HG02885 (cell line): ENCODE measurements at regions not wholly inside any gene's neighbourhood (a gene's known extent, or its start where the extent isn't known, plus 50 kb on each side); places are given as distances from the start of the nearest gene placed in this dataset.

ENCODE experiments used
- ATAC-seq: cut with Tn5 transposase; IDR thresholded peaks from one replicate; pipeline ENCODE4 v1.9.1; 2021; ENCODE audit warnings: mild to moderate bottlenecking; ENCODE audit not compliant: unreplicated experiment, poor library complexity

GRCh38 chr7:42468471-42468870 lies 231.5 kb upstream of the GLI3 start:
- ATAC-seq, result no peak

- no peak for ATAC-seq
Measured at GRCh38 chr7:42461537-42461936, 224.5 kb upstream of the GLI3 start.

- no peak for ATAC-seq
Measured at GRCh38 chr7:42460933-42461332, 223.9 kb upstream of the GLI3 start.

GRCh38 chr7:42460148-42460547 lies 223.1 kb upstream of the GLI3 start:
- no peak for ATAC-seq

- no peak for ATAC-seq
Measured at GRCh38 chr7:42457663-42458062, 220.7 kb upstream of the GLI3 start.

- no peak for ATAC-seq
Measured at GRCh38 chr7:42456756-42457276, 219.8 kb upstream of the GLI3 start.

- ATAC-seq, result no peak
Measured at GRCh38 chr7:42456267-42456666, 219.3 kb upstream of the GLI3 start.

- ATAC-seq, result no peak
Measured at GRCh38 chr7:42453931-42454361, 216.9 kb upstream of the GLI3 start.

- ATAC-seq, result no peak
Measured at GRCh38 chr7:42452356-42452755, 215.3 kb upstream of the GLI3 start.

GRCh38 chr7:42449431-42449830 lies 212.4 kb upstream of the GLI3 start:
- no peak for ATAC-seq

- no peak for ATAC-seq
Measured at GRCh38 chr7:42448901-42449300, 211.9 kb upstream of the GLI3 start.

- no peak for ATAC-seq
Measured at GRCh38 chr7:42445691-42446090, 208.7 kb upstream of the GLI3 start.

- ATAC-seq, result no peak
Measured at GRCh38 chr7:42440951-42441350, 203.9 kb upstream of the GLI3 start.

GRCh38 chr7:42432644-42433043 lies 195.6 kb upstream of the GLI3 start:
- ATAC-seq, result no peak

- ATAC-seq, result no peak
Measured at GRCh38 chr7:42431873-42432272, 194.9 kb upstream of the GLI3 start.

- no peak for ATAC-seq
Measured at GRCh38 chr7:42429339-42429738, 192.3 kb upstream of the GLI3 start.

- ATAC-seq, result no peak
Measured at GRCh38 chr7:42426163-42426562, 189.2 kb upstream of the GLI3 start.

GRCh38 chr7:42414941-42415505 lies 178.0 kb upstream of the GLI3 start:
- ATAC-seq, result no peak

- no peak for ATAC-seq
Measured at GRCh38 chr7:42414028-42414427, 177.0 kb upstream of the GLI3 start.

- ATAC-seq, result no peak
Measured at GRCh38 chr7:42409296-42409695, 172.3 kb upstream of the GLI3 start.

GRCh38 chr7:42407833-42408232 lies 170.8 kb upstream of the GLI3 start:
- ATAC-seq, result no peak

GRCh38 chr7:42407021-42407710 lies 170.2 kb upstream of the GLI3 start:
- no peak for ATAC-seq
